SH-SY5Y (cell line): ENCODE measurements at regions not wholly inside any gene's neighbourhood (a gene's known extent, or its start where the extent isn't known, plus 50 kb on each side); places are given as distances from the start of the nearest gene placed in this dataset.

Experiments used
- GATA2 ChIP-seq: IDR thresholded peaks from 2 replicates; pipeline ENCODE4 v1.6.1; 2011; ENCODE audit warnings: mild to moderate bottlenecking, low read depth, low read length
- GATA3 ChIP-seq: IDR thresholded peaks from 2 replicates; pipeline ENCODE4 v1.6.1; 2011; ENCODE audit warnings: low read depth, mild to moderate bottlenecking, low read length, moderate library complexity

- TF ChIP-seq GATA2 (no peak), GATA3 (no peak)
These were observed 56.6 kb upstream of the ATF3 start for GRCh38 chr1:212551929-212552328.
